ENCODE measurements at regions not wholly inside any gene's neighbourhood (a gene's known extent, or its start where the extent isn't known, plus 50 kb on each side); places are given as distances from the start of the nearest gene placed in this dataset.

- no peak for DNase-seq
Measured at GRCh38 chr14:56902385-56902784, 92.1 kb upstream of the OTX2 start.

GRCh38 chr14:56900726-56901125 lies 90.4 kb upstream of the OTX2 start:
- no peak for DNase-seq

- no peak for DNase-seq
Measured at GRCh38 chr14:56899829-56900228, 89.5 kb upstream of the OTX2 start.

GRCh38 chr14:56896922-56897321 lies 86.6 kb upstream of the OTX2 start:
- no peak for DNase-seq

GRCh38 chr14:56896231-56896630 lies 86.0 kb upstream of the OTX2 start:
- no peak for DNase-seq

GRCh38 chr14:56895154-56895553 lies 84.9 kb upstream of the OTX2 start:
- DNase-seq, result no peak

GRCh38 chr14:56894591-56894991 lies 84.3 kb upstream of the OTX2 start:
- DNase-seq, result no peak

- no peak for DNase-seq
Measured at GRCh38 chr14:56892959-56893358, 82.7 kb upstream of the OTX2 start.

GRCh38 chr14:56891226-56891625 lies 80.9 kb upstream of the OTX2 start:
- no peak for DNase-seq

- DNase-seq, result no peak
Measured at GRCh38 chr14:56889705-56890104, 79.4 kb upstream of the OTX2 start.

GRCh38 chr14:56888274-56888673 lies 78.0 kb upstream of the OTX2 start:
- no peak for DNase-seq

- no peak for DNase-seq
Measured at GRCh38 chr14:56887216-56887615, 76.9 kb upstream of the OTX2 start.

GRCh38 chr14:56886471-56887062 lies 76.3 kb upstream of the OTX2 start:
- DNase-seq, result no peak

GRCh38 chr14:56885825-56886224 lies 75.5 kb upstream of the OTX2 start:
- no peak for DNase-seq

- no peak for DNase-seq
Measured at GRCh38 chr14:56884617-56885016, 74.3 kb upstream of the OTX2 start.

GRCh38 chr14:56881181-56881580 lies 70.9 kb upstream of the OTX2 start:
- DNase-seq, result no peak

GRCh38 chr14:56878766-56879165 lies 68.5 kb upstream of the OTX2 start:
- DNase-seq, result no peak

GRCh38 chr14:56875104-56875675 lies 64.9 kb upstream of the OTX2 start:
- no peak for DNase-seq

- no peak for DNase-seq
Measured at GRCh38 chr14:56874375-56874774, 64.1 kb upstream of the OTX2 start.

GRCh38 chr14:56870336-56870735 lies 60.1 kb upstream of the OTX2 start:
- no peak for DNase-seq

GRCh38 chr14:56868660-56869059 lies 58.4 kb upstream of the OTX2 start:
- DNase-seq, result no peak

- DNase-seq, result no peak
Measured at GRCh38 chr14:56862836-56863235, 52.6 kb upstream of the OTX2 start.

GRCh38 chr14:56860441-56860840 lies 50.2 kb upstream of the OTX2 start:
- DNase-seq, result no peak

All from activated effector memory CD4-positive, alpha-beta T cell treated with anti-CD3 and anti-CD28 coated beads, Interleukin-2, amount 50 U/mL, for 16 hours (primary cell).